Activated T-helper 1 cell treated with anti-CD3 and anti-CD28 coated beads, Interleukin-12 subunit alpha, Interleukin-12 subunit beta, Interleukin-2, Interleukin-4 antibody, amounts not matched to agents 30 ng/mL and 10 ng/mL and 1 ng/mL, durations not matched to agents 14 hours and 24 hours and 36 hours (primary cell): ENCODE measurements at regions not wholly inside any gene's neighbourhood (a gene's known extent, or its start where the extent isn't known, plus 50 kb on each side); places are given as distances from the start of the nearest gene placed in this dataset.

Experiments used
- DNase-seq: peaks from one replicate; pipeline ENCODE4 v3.0.0; 2021; ENCODE audit warnings: low spot score
- H3K27ac Mint-ChIP-seq: one replicate; pipeline ENCODE4 v1.8.0; 2021; ENCODE audit warnings: mild to moderate bottlenecking, mixed read lengths
- H3K27me3 Mint-ChIP-seq: one replicate; pipeline ENCODE4 v1.8.0; 2022; ENCODE audit warnings: mild to moderate bottlenecking, moderate library complexity, mixed read lengths; ENCODE audit not compliant: insufficient read depth
- H3K36me3 Mint-ChIP-seq: one replicate; pipeline ENCODE4 v1.8.0; 2021; ENCODE audit warnings: low read depth, mixed read lengths
- H3K4me1 Mint-ChIP-seq: one replicate; pipeline ENCODE4 v1.8.0; 2021; ENCODE audit warnings: low read depth, mixed read lengths
- H3K4me3 Mint-ChIP-seq: one replicate; pipeline ENCODE4 v1.8.0; 2021; ENCODE audit warnings: mild to moderate bottlenecking, moderate library complexity, mixed read lengths
- H3K9me3 Mint-ChIP-seq: one replicate; pipeline ENCODE4 v1.8.0; 2021; ENCODE audit warnings: mixed read lengths
- intact Hi-C: fragments of 100-400 bp; cut with micrococcal nuclease; formaldehyde crosslinking; loops from one replicate; pipeline ENCODE4 v1.15.1; 2024

DNA sequence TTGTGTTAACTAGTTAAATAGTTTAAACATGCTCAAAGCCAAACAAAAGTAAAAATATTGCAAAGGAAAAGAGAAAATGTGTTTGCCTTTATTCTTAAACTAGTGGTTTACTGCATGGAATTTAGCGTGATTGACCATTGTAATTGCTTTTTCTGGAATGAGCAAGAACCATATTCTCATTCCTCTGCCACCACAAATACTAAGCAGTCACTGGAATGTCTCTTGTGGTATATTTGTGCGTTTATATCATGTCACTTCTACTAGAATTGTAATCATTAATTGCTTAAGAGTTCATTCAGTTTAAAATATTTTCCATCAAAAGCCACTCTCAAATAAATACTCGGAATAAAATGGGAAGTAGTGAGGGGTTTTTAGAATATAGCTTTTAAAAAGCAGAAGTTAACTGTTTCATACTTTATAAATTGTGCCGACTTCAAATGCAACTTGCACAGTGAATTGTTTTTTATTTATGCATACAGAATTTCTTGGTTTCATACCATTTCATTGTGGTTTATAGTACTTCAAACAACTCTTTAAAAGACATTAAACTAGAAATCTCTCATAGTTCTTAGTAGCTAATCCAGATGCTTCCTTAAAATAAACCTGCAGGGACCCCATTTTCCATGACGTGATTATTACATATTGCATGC is 288.1 kb downstream of the EPHA4 start:
- H3K9me3 Mint-ChIP-seq = no peaks in the 10 kb centered on the region
- no peak overlapping the region for H3K27ac Mint-ChIP-seq
- intact Hi-C loops = no loop called here
- no peaks in the 10 kb centered on the region for H3K4me1 Mint-ChIP-seq
- peaks cover 6% of the 10 kb centered on the region for H3K27me3 Mint-ChIP-seq
- no peak overlapping the region for H3K4me3 Mint-ChIP-seq
- DNase-seq = no peak
- no peaks in the 10 kb centered on the region for H3K36me3 Mint-ChIP-seq

DNA sequence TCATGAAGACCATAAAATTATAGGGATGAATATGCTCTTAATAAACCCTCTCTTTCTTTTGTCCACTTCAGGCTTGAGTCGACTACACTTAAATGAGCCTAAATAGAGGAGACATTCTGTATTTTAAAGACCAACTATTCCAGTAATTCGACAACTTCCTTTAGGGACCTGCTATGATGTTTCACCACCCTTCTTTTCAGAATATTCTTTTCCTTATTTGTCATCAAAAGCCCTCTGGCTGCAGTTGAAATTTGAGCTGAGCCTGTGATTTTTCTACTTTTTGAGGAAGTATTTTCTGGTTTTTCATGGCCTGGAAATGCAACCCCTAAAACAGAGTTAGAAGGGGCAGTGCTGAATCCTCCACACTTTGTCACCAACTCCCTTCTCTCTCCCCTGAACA is 287.0 kb downstream of the EPHA4 start:
- H3K4me1 Mint-ChIP-seq = no peaks in the 10 kb centered on the region
- no peak overlapping the region for H3K27ac Mint-ChIP-seq
- DNase-seq = no peak
- H3K36me3 Mint-ChIP-seq = no peaks in the 10 kb centered on the region
- H3K27me3 Mint-ChIP-seq = peaks cover 6% of the 10 kb centered on the region
- no peak overlapping the region for H3K4me3 Mint-ChIP-seq
- no peaks in the 10 kb centered on the region for H3K9me3 Mint-ChIP-seq
- intact Hi-C loops = no loop called here

DNA sequence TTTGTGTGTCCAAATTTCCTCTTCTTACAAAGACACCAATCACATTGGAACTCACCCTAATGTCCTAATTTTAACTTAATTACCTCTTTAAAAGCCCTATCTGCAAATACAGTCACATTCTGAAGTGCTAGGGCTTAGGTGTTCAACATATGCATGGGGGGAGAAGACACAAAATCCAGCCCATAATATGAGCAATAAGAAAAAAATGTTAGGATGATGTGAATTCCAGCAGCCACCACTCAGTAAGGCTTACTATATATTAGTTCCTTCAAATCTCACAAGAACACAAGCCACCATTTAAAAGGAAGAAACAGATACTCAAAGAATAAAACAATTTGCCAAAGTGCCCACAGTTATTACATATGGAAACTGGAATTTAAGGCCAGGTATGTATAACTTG is 285.7 kb downstream of the EPHA4 start:
- Mint-ChIP-seq H3K36me3 (no peaks in the 10 kb centered on the region), H3K27ac (no peak overlapping the region), H3K4me3 (no peak overlapping the region), H3K9me3 (no peaks in the 10 kb centered on the region), H3K4me1 (no peaks in the 10 kb centered on the region), H3K27me3 (peaks cover 6% of the 10 kb centered on the region)
- intact Hi-C loops = no loop called here
- DNase-seq = no peak

DNA sequence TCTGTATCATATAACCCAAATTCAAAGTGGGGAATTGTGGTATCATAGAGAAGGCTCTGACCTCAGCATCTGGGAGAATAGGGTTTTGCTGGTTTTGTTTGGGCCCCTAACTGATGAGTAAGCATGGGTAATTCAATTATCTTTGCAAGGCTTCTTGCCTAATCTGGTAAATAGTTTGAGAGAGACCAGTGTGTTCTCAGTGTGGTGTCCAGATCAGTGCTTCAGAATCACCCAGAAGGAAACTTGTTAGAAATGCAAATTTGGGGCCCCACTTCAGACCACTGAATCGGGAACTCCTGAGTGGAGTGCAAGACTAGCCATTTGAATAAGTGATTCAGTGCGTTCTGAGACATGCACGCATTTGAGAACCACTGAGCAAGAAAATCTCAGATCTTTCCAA is 282.7 kb downstream of the EPHA4 start:
- H3K27me3 Mint-ChIP-seq = peaks cover 2% of the 10 kb centered on the region
- no peak for DNase-seq
- no peak overlapping the region for H3K4me3 Mint-ChIP-seq
- intact Hi-C loops = no loop called here
- H3K9me3 Mint-ChIP-seq = no peaks in the 10 kb centered on the region
- no peak overlapping the region for H3K27ac Mint-ChIP-seq
- no peaks in the 10 kb centered on the region for H3K36me3 Mint-ChIP-seq
- no peaks in the 10 kb centered on the region for H3K4me1 Mint-ChIP-seq

DNA sequence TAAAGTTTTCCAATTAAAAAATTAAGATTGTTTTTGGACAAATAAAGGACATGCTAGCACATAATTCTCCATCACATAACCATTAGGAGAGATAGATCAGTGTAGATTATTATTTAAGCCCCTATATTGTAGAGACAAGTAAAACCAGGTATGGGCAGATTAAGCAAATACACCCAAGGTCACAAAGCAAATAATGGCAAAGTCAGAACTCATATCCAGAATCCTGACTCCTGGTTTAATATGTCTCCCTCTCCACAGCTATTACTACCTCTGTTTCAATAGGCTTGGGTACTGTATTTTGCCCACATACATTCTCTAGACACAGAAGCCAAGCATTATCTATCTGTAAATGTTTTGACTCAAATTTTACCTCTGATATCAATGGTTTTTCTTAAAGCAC is 282.3 kb downstream of the EPHA4 start:
- Mint-ChIP-seq H3K27ac (no peak overlapping the region), H3K27me3 (peaks cover 2% of the 10 kb centered on the region)

DNA sequence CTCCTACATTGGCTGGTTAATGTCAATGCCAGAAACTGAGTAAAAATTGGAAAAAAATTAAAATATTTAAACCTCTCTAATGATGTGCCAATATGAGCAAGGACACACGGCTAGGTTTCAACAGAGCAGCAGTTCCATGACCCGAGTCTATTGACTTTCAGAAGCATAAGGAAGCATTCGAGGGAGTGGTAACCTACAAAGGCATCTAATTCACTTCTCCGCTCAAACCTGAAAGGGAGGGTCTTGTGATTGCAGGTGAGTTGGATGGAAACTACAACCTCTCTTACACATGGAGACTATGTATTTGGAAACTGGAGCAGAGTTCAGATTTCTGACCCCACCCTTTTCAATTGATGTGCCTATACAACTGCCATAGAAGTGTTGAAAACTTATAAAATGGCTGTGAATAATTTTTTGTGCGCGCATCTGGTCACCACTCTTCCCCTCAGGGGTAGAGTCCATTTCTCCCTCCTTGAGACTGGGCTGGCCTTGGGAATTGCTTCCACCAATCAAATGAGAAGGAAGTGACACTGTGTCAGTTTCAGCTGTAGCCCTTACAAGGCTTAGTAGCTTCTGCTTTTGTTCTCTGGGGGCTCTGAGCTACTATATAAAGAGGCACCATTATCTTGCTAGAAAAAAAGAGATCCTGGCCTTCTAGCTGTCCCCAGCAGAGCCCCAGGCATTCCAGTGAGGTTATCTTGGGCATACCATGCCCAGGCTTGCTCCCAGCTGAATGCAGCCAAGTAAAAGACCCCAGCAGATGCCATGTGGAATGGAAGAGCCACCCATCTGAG is 278.0 kb downstream of the EPHA4 start:
- Mint-ChIP-seq H3K4me1 (no peaks in the 10 kb centered on the region), H3K36me3 (no peaks in the 10 kb centered on the region), H3K4me3 (no peak overlapping the region), H3K9me3 (no peaks in the 10 kb centered on the region), H3K27me3 (peaks cover 4% of the 10 kb centered on the region), H3K27ac (no peak overlapping the region)
- intact Hi-C loops = no loop called here
- no peak for DNase-seq

More for the DNA sequence above, 282.3 kb downstream of the EPHA4 start:
- DNase-seq = no peak
- intact Hi-C loops = no loop called here
- H3K4me1 Mint-ChIP-seq = no peaks in the 10 kb centered on the region
- no peak overlapping the region for H3K4me3 Mint-ChIP-seq
- H3K36me3 Mint-ChIP-seq = no peaks in the 10 kb centered on the region
- H3K9me3 Mint-ChIP-seq = no peaks in the 10 kb centered on the region

DNA sequence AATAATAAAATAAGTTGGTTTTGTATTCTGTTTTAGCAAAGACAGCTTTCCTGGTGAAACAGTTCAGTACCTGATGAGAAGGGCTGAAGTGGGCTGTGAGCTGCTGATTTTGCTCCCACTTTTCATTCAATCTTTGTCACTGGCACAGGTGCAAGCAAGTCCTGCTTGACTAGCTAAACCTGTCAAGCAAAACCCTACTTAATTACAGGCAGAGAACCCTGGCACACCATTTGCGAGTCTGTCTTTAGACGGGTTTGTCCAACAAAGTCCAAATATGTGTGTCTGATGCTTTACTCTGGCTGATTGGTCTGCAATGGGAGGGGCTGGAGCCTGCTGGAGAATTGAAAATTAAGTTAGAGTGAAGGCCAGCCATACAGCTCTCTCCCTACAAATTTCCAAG is 267.2 kb downstream of the EPHA4 start:
- no peak for DNase-seq
- peaks cover 5% of the 10 kb centered on the region for H3K27me3 Mint-ChIP-seq
- H3K9me3 Mint-ChIP-seq = no peaks in the 10 kb centered on the region
- no peak overlapping the region for H3K4me3 Mint-ChIP-seq
- intact Hi-C loops = no loop called here
- no peaks in the 10 kb centered on the region for H3K4me1 Mint-ChIP-seq
- no peak overlapping the region for H3K27ac Mint-ChIP-seq
- H3K36me3 Mint-ChIP-seq = no peaks in the 10 kb centered on the region

DNA sequence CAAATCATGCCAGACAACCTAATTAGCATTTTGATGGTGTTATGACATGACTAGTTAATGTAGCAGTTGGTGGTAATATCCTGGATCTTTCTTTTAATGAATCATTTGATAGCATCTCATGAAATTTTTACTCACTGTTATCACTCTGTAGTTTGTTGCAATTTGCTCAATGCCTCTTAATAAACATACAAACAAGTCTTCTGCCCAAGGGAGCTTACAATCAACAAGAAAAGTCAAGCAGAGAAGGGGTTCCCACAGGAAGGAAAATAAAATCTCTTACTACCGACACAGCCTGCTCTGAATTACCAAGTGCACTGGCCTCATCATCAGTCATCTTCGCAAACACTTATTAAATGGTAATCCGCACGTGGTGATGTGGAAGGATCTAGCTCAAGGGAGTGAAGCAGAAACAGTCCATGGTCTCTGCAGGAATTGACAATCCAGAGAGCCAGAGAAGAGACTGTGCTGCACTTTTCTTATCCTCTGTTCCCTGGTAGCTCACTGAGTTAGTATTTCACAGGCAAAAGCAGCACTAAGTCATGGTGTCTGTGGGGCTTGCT is 263.5 kb downstream of the EPHA4 start:
- Mint-ChIP-seq H3K36me3 (no peaks in the 10 kb centered on the region), H3K27me3 (peaks cover 5% of the 10 kb centered on the region), H3K27ac (no peak overlapping the region), H3K4me3 (no peak overlapping the region), H3K9me3 (no peaks in the 10 kb centered on the region), H3K4me1 (no peaks in the 10 kb centered on the region)
- no peak for DNase-seq
- intact Hi-C loops = no loop called here

DNA sequence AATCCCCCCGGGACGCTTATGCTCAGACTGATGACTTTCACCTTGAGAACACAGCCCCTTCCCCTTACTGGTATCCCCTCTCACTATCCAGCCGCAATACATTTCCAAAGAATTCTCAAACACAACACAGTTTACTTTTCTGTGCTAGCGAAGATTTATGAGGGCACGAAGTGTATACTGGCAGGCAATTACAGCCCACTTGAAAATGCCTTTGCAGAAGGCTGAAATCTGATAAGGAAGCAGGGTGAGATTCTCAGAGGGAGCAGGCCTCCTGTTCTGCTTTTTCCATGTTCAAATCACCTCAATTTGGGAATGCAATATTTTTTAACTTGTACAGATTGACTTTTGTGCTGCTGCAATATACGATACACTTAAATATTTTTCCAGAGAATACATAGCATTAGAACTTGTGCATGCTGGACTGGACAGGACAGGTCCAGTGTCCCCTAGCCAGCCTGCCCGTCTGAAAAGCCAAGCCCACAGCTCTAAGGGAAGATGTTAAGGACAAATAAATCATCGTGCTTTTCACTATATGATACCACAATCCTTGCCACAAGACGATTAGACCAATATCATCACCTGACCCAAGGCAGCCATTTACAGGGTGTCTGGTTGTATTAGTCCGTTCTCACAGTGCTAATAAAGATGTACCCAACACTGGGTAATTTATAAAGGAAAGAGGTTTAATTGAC is 262.1 kb downstream of the EPHA4 start:
- H3K4me1 Mint-ChIP-seq = no peaks in the 10 kb centered on the region
- H3K27ac Mint-ChIP-seq = no peak overlapping the region
- H3K9me3 Mint-ChIP-seq = no peaks in the 10 kb centered on the region
- H3K4me3 Mint-ChIP-seq = no peak overlapping the region
- no peak for DNase-seq
- no peaks in the 10 kb centered on the region for H3K36me3 Mint-ChIP-seq
- H3K27me3 Mint-ChIP-seq = peaks cover 3% of the 10 kb centered on the region
- intact Hi-C loops = no loop called here

DNA sequence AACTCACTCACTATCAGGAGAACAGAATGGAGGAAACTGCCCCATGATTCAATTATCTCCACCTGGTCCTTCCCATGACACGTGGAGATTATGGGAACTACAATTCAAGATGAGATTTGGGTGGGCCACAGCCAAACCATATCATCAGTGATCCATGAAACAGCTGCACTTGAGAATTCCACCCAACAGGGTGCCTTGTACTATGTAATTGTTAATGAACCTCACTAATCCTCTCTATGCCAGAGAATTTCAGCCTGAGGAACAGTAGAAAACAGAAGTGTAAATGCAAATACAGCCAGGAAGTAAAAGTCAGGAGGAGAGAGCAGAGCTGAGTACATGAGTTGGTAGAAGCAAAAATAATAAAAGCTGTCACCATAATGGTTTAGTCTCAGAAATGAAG is 261.4 kb downstream of the EPHA4 start:
- Mint-ChIP-seq H3K36me3 (no peaks in the 10 kb centered on the region), H3K4me3 (no peak overlapping the region), H3K27me3 (peaks cover 3% of the 10 kb centered on the region), H3K4me1 (no peaks in the 10 kb centered on the region), H3K27ac (no peak overlapping the region), H3K9me3 (no peaks in the 10 kb centered on the region)
- intact Hi-C loops = no loop called here
- DNase-seq = no peak

DNA sequence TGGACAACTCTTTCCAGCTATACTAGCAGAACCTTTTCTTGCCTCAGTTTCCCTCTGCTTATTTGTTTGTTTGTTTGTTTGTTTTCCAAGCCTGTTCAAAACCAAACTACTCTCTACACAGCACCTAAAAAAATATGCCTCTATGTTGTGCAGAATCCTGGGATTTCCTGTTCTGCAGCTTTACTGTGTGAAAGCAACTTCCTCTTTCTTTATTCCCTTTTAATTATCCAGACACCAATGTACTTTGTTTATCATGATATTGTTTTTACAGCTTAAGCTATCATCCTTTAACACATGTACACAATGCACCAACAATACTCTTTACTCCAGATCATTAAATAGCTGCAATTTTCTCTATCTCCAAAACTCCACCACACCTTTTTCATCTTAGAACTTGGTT is 259.5 kb downstream of the EPHA4 start:
- Mint-ChIP-seq H3K4me1 (no peaks in the 10 kb centered on the region), H3K27me3 (peaks cover 3% of the 10 kb centered on the region), H3K4me3 (no peak overlapping the region), H3K36me3 (no peaks in the 10 kb centered on the region), H3K9me3 (no peaks in the 10 kb centered on the region), H3K27ac (no peak overlapping the region)
- intact Hi-C loops = no loop called here
- no peak for DNase-seq

DNA sequence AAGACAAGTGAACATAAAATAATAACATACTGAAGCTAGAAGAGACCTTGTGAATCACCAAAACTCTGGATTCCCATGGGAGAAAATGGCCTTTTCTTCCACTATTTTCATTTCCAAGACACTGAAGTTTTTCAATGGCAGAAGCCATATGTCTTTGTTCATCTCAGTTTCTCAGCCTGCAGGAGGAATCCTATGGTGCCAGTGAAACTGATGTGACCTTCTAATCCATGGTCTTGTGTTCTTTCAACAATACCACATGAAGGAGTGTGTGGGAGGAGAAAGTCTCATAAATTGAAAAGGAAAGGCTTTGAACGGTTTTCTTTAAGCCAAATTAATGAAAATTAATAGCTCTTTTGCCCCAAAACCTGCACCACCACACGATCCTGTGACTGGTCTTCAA is 257.3 kb downstream of the EPHA4 start:
- Mint-ChIP-seq H3K27me3 (peaks cover 5% of the 10 kb centered on the region), H3K4me3 (no peak overlapping the region), H3K4me1 (no peaks in the 10 kb centered on the region), H3K9me3 (no peaks in the 10 kb centered on the region), H3K36me3 (no peaks in the 10 kb centered on the region), H3K27ac (no peak overlapping the region)
- intact Hi-C loops = no loop called here
- DNase-seq = no peak
